HEK293 (cell line): ENCODE measurements at regions not wholly inside any gene's neighbourhood (a gene's known extent, or its start where the extent isn't known, plus 50 kb on each side); places are given as distances from the start of the nearest gene placed in this dataset.

Experiments
- CTCF ChIP-seq: fragments of 450-650 bp; formaldehyde crosslinking; IDR thresholded peaks from 2 replicates; pipeline ENCODE4 v1.5.1; 2016; ENCODE audit warnings: missing biosample characterization, missing genetic modification characterization
- GFI1B ChIP-seq: fragments of 450-650 bp; formaldehyde crosslinking; IDR thresholded peaks from 2 replicates; pipeline ENCODE4 v1.5.1; 2016; ENCODE audit warnings: missing biosample characterization, missing genetic modification characterization
- KLF17 ChIP-seq: fragments of 450-650 bp; formaldehyde crosslinking; IDR thresholded peaks from 2 replicates; pipeline ENCODE4 v1.5.1; 2016; ENCODE audit warnings: missing biosample characterization, missing genetic modification characterization
- REST ChIP-seq: fragments of 450-650 bp; formaldehyde crosslinking; IDR thresholded peaks from 2 replicates; pipeline ENCODE4 v1.5.1; 2016; ENCODE audit warnings: missing biosample characterization, missing genetic modification characterization
- ZNF132 ChIP-seq: fragments of 450-650 bp; formaldehyde crosslinking; IDR thresholded peaks from 2 replicates; pipeline ENCODE4 v1.5.1; 2017; ENCODE audit warnings: missing biosample characterization, missing genetic modification characterization, borderline replicate concordance
- ZNF391 ChIP-seq: fragments of 450-650 bp; formaldehyde crosslinking; IDR thresholded peaks from 2 replicates; pipeline ENCODE4 v1.5.1; 2016; ENCODE audit warnings: low read depth, missing biosample characterization, missing genetic modification characterization, borderline replicate concordance
- ZNF549 ChIP-seq: fragments of 450-650 bp; IDR thresholded peaks from 2 replicates; pipeline ENCODE4 v1.5.1; 2018; ENCODE audit warnings: missing biosample characterization, missing genetic modification characterization, mild to moderate bottlenecking, inconsistent platforms, moderate library complexity
- ZSCAN30 ChIP-seq: fragments of 450-650 bp; IDR thresholded peaks from 2 replicates; pipeline ENCODE4 v1.5.1; 2018; ENCODE audit warnings: missing biosample characterization, mild to moderate bottlenecking, missing genetic modification characterization, moderate library complexity

DNA sequence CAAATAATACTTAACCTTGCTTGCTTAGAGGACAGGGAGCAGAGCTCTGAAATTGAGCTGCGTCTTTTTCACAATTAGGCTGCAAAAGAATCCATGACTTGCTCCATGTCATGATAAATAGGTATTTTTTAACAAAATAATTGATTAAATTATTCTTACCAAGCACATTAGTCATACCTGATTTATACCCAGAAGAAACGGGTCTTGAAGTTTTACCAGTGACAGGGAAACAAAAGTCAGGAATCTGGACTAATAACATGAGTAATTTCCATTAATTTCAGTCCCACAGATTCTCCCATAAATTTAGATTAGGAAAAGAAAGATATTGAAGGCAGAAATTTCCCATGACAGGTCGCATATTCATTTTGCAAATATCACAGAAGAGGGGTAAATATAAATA lies 85.0 kb upstream of the BMP5 start:
- no peak for TF ChIP-seq REST
- no peak for TF ChIP-seq CTCF
- TF ChIP-seq ZNF132 (tag by site-specific recombination) = no peak
- TF ChIP-seq GFI1B (tag by site-specific recombination) = no peak
- no peak for TF ChIP-seq ZNF391 (tag by site-specific recombination)
- TF ChIP-seq KLF17 (tag by site-specific recombination) = no peak
- no peak for TF ChIP-seq ZNF549 (tag by site-specific recombination)
- TF ChIP-seq ZSCAN30 = no peak
